Body of pancreas (tissue), 4 donors: ENCODE measurements at regions not wholly inside any gene's neighbourhood (a gene's known extent, or its start where the extent isn't known, plus 50 kb on each side); places are given as distances from the start of the nearest gene placed in this dataset.

Source experiments
- ATAC-seq: fragments of 150-250 bp; one replicate; pipeline ENCODE4 v1.9.1; 2016
- DNase-seq, 4 donors: peaks; one replicate each; pipeline ENCODE4 v3.0.0-alpha.2; 2019
- H3K27ac ChIP-seq, 4 donors: fragments of 200-600 bp; sonication (generic); 1 replicate in 3 of 4; 2 replicates in 1 of 4; pipeline versions ENCODE4 v1.5.1 to v1.6.1; 2016 to 2019; ENCODE audit warnings: mild to moderate bottlenecking in 1 of 4, mixed read lengths in 1 of 4, moderate library complexity in 1 of 4
- H3K27me3 ChIP-seq, 2 donors: fragments of 200-600 bp; sonication (generic); one replicate each; pipeline ENCODE4 v1.6.0; 2016; ENCODE audit warnings: mild to moderate bottlenecking in 1 of 2
- H3K36me3 ChIP-seq, 2 donors: fragments of 200-600 bp; sonication (generic); replicated peaks in 1 of 2; 2 replicates each; pipeline ENCODE4 v1.5.1; 2016; ENCODE audit warnings: low read depth in 2 of 2; ENCODE audit not compliant: insufficient read depth in 1 of 2
- H3K4me1 ChIP-seq: fragments of 200-600 bp; sonication (generic); one replicate; pipeline ENCODE4 v1.6.0; 2016
- H3K4me3 ChIP-seq, 2 donors: fragments of 200-600 bp; sonication (generic); 1 replicate in 1 of 2; 2 replicates in 1 of 2; pipeline ENCODE4 v1.5.1; 2016 to 2019
- H3K9me3 ChIP-seq, 3 donors: fragments of 200-600 bp; sonication (generic); 1 replicate in 2 of 3; 2 replicates in 1 of 3; pipeline ENCODE4 v1.5.1; 2016
- CTCF ChIP-seq, 7 experiments: fragments of 450-650 bp in 4 of 7; fragments of 200-600 bp in 3 of 7; sonication (generic) in 3 of 7; IDR thresholded peaks; one replicate each; pipeline ENCODE4 v1.5.1; 2016 to 2019; ENCODE audit warnings: antibody characterized with exemption in 7 of 7
- POLR2A ChIP-seq, 3 donors: fragments of 450-650 bp; IDR thresholded peaks; one replicate each; pipeline ENCODE4 v1.6.1; 2016; ENCODE audit warnings: antibody characterized with exemption in 3 of 3, mild to moderate bottlenecking in 2 of 3
- WGBS, 2 donors: methylation state at CpG; one replicate each; pipeline ENCODE4 v1.1.5; 2017; 5-methylcytosine and 5-hydroxymethylcytosine counted together
- intact Hi-C: fragments of 100-400 bp; cut with DNase I; formaldehyde crosslinking; loops from one replicate; pipeline ENCODE4 v1.15.1; 2023

GRCh38 chr17:13287226-13287625, 269.4 kb upstream of the ELAC2 start:
- Histone ChIP-seq H3K9me3 (no peaks in the 10 kb centered on the region), H3K36me3 (no peaks in the 10 kb centered on the region), H3K4me1 (no peaks in the 10 kb centered on the region), H3K27ac (no peak overlapping the region), H3K4me3 (no peak overlapping the region), H3K27me3 (no peaks in the 10 kb centered on the region)
- TF ChIP-seq POLR2A (IDR thresholded peaks at IDR 0.05) (no peak), CTCF (IDR thresholded peaks at IDR 0.05) (no peak)
- DNase-seq (no peak), ATAC-seq (no peak)
- 87 to 94% methylated on average over 6 of the region's 6 CpGs for WGBS, 2 donors
- intact Hi-C loops: no loop called here

- 33 to 69% methylated on average over 1 of the region's 1 CpG for whole genome bisulfite sequencing, 2 donors
- TF ChIP-seq POLR2A (IDR thresholded peaks at IDR 0.05): no peak
- TF ChIP-seq CTCF (IDR thresholded peaks at IDR 0.05): no peak
Observed at GRCh38 chr17:13283606-13284005, 265.8 kb upstream of the ELAC2 start.

GRCh38 chr17:13281626-13282025, 263.8 kb upstream of the ELAC2 start:
- intact Hi-C loops: no loop called here
- 85 to 98% methylated on average over 3 of the region's 3 CpGs for WGBS, 2 donors
- no peak for TF ChIP-seq POLR2A (IDR thresholded peaks at IDR 0.05)
- no peak for TF ChIP-seq CTCF (IDR thresholded peaks at IDR 0.05)

More at GRCh38 chr17:13283606-13284005, 265.8 kb upstream of the ELAC2 start:
- Histone ChIP-seq H3K4me1 (no peaks in the 10 kb centered on the region), H3K27me3 (no peaks in the 10 kb centered on the region), H3K4me3 (no peak overlapping the region), H3K27ac (no peak overlapping the region), H3K9me3 (no peaks in the 10 kb centered on the region), H3K36me3 (no peaks in the 10 kb centered on the region)
- intact Hi-C loops: no loop called here
- ATAC-seq: no peak
- no peak for DNase-seq

GRCh38 chr17:13273806-13274205, 256.0 kb upstream of the ELAC2 start:
- no peak for TF ChIP-seq POLR2A (IDR thresholded peaks at IDR 0.05)
- no peak for TF ChIP-seq CTCF (IDR thresholded peaks at IDR 0.05)
- Histone ChIP-seq H3K4me3 (no peak overlapping the region), H3K27ac (no peak overlapping the region), H3K4me1 (no peaks in the 10 kb centered on the region), H3K36me3 (no peaks in the 10 kb centered on the region), H3K27me3 (no peaks in the 10 kb centered on the region), H3K9me3 (no peaks in the 10 kb centered on the region)
- intact Hi-C loops: no loop called here
- no peak for ATAC-seq
- DNase-seq: no peak
- WGBS, 2 donors: 62 to 92% methylated on average over 2 of the region's 2 CpGs

More at GRCh38 chr17:13281626-13282025, 263.8 kb upstream of the ELAC2 start:
- Histone ChIP-seq H3K27me3 (no peaks in the 10 kb centered on the region), H3K9me3 (no peaks in the 10 kb centered on the region), H3K4me3 (no peak overlapping the region), H3K4me1 (no peaks in the 10 kb centered on the region), H3K27ac (no peak overlapping the region), H3K36me3 (no peaks in the 10 kb centered on the region)
- ATAC-seq (no peak), DNase-seq (no peak)

GRCh38 chr17:13272296-13272695, 254.5 kb upstream of the ELAC2 start:
- no peaks in the 10 kb centered on the region for H3K27me3 ChIP-seq
- no peak for TF ChIP-seq CTCF (IDR thresholded peaks at IDR 0.05)
- no peak for TF ChIP-seq POLR2A (IDR thresholded peaks at IDR 0.05)
- H3K36me3 ChIP-seq: no peaks in the 10 kb centered on the region
- WGBS, 2 donors: 73 to 85% methylated on average over 4 of the region's 4 CpGs
- H3K27ac ChIP-seq: no peak overlapping the region
- DNase-seq (no peak), ATAC-seq (no peak)
- H3K9me3 ChIP-seq: no peaks in the 10 kb centered on the region
- intact Hi-C loops: no loop called here
- H3K4me1 ChIP-seq: no peaks in the 10 kb centered on the region
- no peak overlapping the region for H3K4me3 ChIP-seq
